NCI-H2171 treated with DMSO at 0.1 percent for 48 hours (cell line): ENCODE measurements at regions not wholly inside any gene's neighbourhood (a gene's known extent, or its start where the extent isn't known, plus 50 kb on each side); places are given as distances from the start of the nearest gene placed in this dataset.

Experiments used
- DNase-seq: peaks from one replicate; lab custom pipeline; 2025; lab: John Stamatoyannopoulos, UW

- DNase-seq, result no peak
Observed at GRCh38 chr6:169339731-169340309, 86.2 kb upstream of the THBS2 start.

GRCh38 chr6:169339025-169339424 is 85.4 kb upstream of the THBS2 start:
- no peak for DNase-seq

GRCh38 chr6:169337886-169338445 is 84.3 kb upstream of the THBS2 start:
- no peak for DNase-seq

- DNase-seq, result no peak
Observed at GRCh38 chr6:169335301-169335700, 81.7 kb upstream of the THBS2 start.

GRCh38 chr6:169332250-169332649 is 78.6 kb upstream of the THBS2 start:
- no peak for DNase-seq

GRCh38 chr6:169328112-169328801 is 74.6 kb upstream of the THBS2 start:
- DNase-seq, result no peak

- DNase-seq, result no peak
Observed at GRCh38 chr6:169326067-169326799, 72.6 kb upstream of the THBS2 start.

GRCh38 chr6:169324656-169325459 is 71.2 kb upstream of the THBS2 start:
- no peak for DNase-seq

- no peak for DNase-seq
Observed at GRCh38 chr6:169324086-169324485, 70.4 kb upstream of the THBS2 start.

- DNase-seq, result no peak
Observed at GRCh38 chr6:169323221-169323620, 69.6 kb upstream of the THBS2 start.

- no peak for DNase-seq
Observed at GRCh38 chr6:169321546-169321945, 67.9 kb upstream of the THBS2 start.

GRCh38 chr6:169320013-169320412 is 66.4 kb upstream of the THBS2 start:
- DNase-seq, result no peak

- no peak for DNase-seq
Observed at GRCh38 chr6:169317441-169318202, 64.0 kb upstream of the THBS2 start.

- no peak for DNase-seq
Observed at GRCh38 chr6:169316651-169317050, 63.0 kb upstream of the THBS2 start.

GRCh38 chr6:169315830-169316614 is 62.4 kb upstream of the THBS2 start:
- DNase-seq, result no peak

- no peak for DNase-seq
Observed at GRCh38 chr6:169313347-169314010, 59.8 kb upstream of the THBS2 start.

GRCh38 chr6:169312658-169313346 is 59.2 kb upstream of the THBS2 start:
- DNase-seq, result no peak

- DNase-seq, result no peak
Observed at GRCh38 chr6:169310983-169311382, 57.3 kb upstream of the THBS2 start.
